ENCODE measurements at regions not wholly inside any gene's neighbourhood (a gene's known extent, or its start where the extent isn't known, plus 50 kb on each side); places are given as distances from the start of the nearest gene placed in this dataset.

GRCh38 chr7:156140896-156141295 is 328.6 kb upstream of the SHH start:
- no peak for TF ChIP-seq CTCF (IDR thresholded peaks at IDR 0.05; ENCODE audit: extremely low read depth in 1 of 2, insufficient read depth in 1 of 2, low read depth in 1 of 2, low read length in 2 of 2)
- no peak for TF ChIP-seq POLR2A (IDR thresholded peaks at IDR 0.05; ENCODE audit: low read depth, low read length)
- no peak for TF ChIP-seq JUN (IDR thresholded peaks at IDR 0.05; ENCODE audit: borderline replicate concordance, insufficient read depth, insufficient read length, low read depth)
- TF ChIP-seq, protein P1, sequence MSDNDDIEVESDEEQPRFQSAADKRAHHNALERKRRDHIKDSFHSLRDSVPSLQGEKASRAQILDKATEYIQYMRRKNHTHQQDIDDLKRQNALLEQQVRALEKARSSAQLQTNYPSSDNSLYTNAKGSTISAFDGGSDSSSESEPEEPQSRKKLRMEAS (IDR thresholded peaks at IDR 0.05; ENCODE audit: insufficient read depth, insufficient read length): no peak
- no peak for TF ChIP-seq EZH2 (IDR thresholded peaks at IDR 0.05; ENCODE audit: borderline replicate concordance, low read depth, low read length, severe bottlenecking)
- TF ChIP-seq POLR2AphosphoS5 (IDR thresholded peaks at IDR 0.05; ENCODE audit: insufficient read depth, low read depth, low read length): no peak
- TF ChIP-seq FOS (IDR thresholded peaks at IDR 0.05; ENCODE audit: borderline replicate concordance, insufficient read depth, low read length): no peak
- TF ChIP-seq GATA2 (IDR thresholded peaks at IDR 0.05; ENCODE audit: insufficient read depth, insufficient read length, low read depth, low read length): no peak
